Left lung (tissue), 4 donors: ENCODE measurements at regions not wholly inside any gene's neighbourhood (a gene's known extent, or its start where the extent isn't known, plus 50 kb on each side); places are given as distances from the start of the nearest gene placed in this dataset.

Source experiments
- ATAC-seq: fragments of 200-7000 bp; cut with Tn5 transposase; one replicate; pipeline ENCODE4 v1.9.1; 2020; ENCODE audit warnings: moderate library complexity
- DNase-seq, 4 donors: peaks; one replicate each; pipeline ENCODE4 v3.0.0-alpha.2; 2013 to 2020
- H3K27ac ChIP-seq, 2 donors: fragments of 200-600 bp; sonication (generic) in 1 of 2; one replicate each; pipeline versions ENCODE4 v1.5.0 to v1.8.0; 2020 to 2021
- H3K27me3 ChIP-seq, 2 donors: fragments of 200-600 bp; sonication (generic) in 1 of 2; one replicate each; pipeline versions ENCODE4 v1.5.0 to v1.8.0; 2020 to 2021
- H3K36me3 ChIP-seq, 2 donors: fragments of 200-600 bp; sonication (generic) in 1 of 2; one replicate each; pipeline versions ENCODE4 v1.5.0 to v1.8.0; 2020 to 2021
- H3K4me1 ChIP-seq, 2 donors: fragments of 200-600 bp; one replicate each; pipeline ENCODE4 v1.8.0; 2021
- H3K4me3 ChIP-seq, 2 donors: fragments of 200-600 bp; sonication (generic) in 1 of 2; one replicate each; pipeline versions ENCODE4 v1.5.0 to v1.8.0; 2020 to 2021; ENCODE audit warnings: mild to moderate bottlenecking in 1 of 2
- H3K9me3 ChIP-seq, 2 donors: fragments of 200-600 bp; sonication (generic) in 1 of 2; one replicate each; pipeline versions ENCODE4 v1.5.0 to v1.8.0; 2020 to 2021
- intact Hi-C, 2 donors: fragments of 100-400 bp; cut with DNase I; formaldehyde crosslinking; loops; one replicate each; pipeline versions ENCODE4 v1.11.2 to v1.14.2; 2022
- TF ChIP-seq, protein P1 (sequence below), 2 donors: fragments of 200-600 bp; sonication (generic) in 1 of 2; IDR thresholded peaks; one replicate each; pipeline versions ENCODE4 v1.5.0 to v1.8.0; 2021; ENCODE audit warnings: antibody characterized with exemption in 2 of 2
- donor health status: DM: no; HTN: yes; CAD: no.
- donor health status: DM: no; HTN: no; CAD: no.

DNA sequence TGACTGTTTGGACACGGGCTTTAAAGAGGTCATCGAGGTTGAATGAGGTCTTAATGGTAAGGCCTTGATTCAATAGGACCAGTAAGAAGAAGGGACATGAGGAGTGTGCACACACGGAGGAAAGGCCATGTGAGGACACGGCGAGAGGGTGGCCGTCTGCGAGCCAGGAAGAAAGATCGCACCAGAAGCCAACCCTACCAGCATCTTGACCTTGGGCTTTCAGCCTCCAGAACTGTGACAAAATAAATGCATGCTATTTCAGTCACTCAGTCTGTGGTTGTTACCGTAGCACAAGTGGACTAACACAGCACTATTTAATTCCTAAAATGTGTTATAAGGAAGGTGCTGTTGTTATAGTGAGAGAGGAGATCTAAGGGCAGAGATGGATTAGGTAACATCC is 468.6 kb upstream of the FAT1 start:
- no peak for DNase-seq
- Histone ChIP-seq H3K9me3 (no peaks in the 10 kb centered on the region), H3K4me1 (no peaks in the 10 kb centered on the region), H3K36me3 (no peaks in the 10 kb centered on the region), H3K4me3 (no peak overlapping the region), H3K27ac (no peak overlapping the region), H3K27me3 (no peaks in the 10 kb centered on the region)
- TF ChIP-seq, protein P1, sequence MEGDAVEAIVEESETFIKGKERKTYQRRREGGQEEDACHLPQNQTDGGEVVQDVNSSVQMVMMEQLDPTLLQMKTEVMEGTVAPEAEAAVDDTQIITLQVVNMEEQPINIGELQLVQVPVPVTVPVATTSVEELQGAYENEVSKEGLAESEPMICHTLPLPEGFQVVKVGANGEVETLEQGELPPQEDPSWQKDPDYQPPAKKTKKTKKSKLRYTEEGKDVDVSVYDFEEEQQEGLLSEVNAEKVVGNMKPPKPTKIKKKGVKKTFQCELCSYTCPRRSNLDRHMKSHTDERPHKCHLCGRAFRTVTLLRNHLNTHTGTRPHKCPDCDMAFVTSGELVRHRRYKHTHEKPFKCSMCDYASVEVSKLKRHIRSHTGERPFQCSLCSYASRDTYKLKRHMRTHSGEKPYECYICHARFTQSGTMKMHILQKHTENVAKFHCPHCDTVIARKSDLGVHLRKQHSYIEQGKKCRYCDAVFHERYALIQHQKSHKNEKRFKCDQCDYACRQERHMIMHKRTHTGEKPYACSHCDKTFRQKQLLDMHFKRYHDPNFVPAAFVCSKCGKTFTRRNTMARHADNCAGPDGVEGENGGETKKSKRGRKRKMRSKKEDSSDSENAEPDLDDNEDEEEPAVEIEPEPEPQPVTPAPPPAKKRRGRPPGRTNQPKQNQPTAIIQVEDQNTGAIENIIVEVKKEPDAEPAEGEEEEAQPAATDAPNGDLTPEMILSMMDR (IDR thresholded peaks at IDR 0.05), result no peak
- no peak for ATAC-seq
- intact Hi-C loops, result no loop called here

DNA sequence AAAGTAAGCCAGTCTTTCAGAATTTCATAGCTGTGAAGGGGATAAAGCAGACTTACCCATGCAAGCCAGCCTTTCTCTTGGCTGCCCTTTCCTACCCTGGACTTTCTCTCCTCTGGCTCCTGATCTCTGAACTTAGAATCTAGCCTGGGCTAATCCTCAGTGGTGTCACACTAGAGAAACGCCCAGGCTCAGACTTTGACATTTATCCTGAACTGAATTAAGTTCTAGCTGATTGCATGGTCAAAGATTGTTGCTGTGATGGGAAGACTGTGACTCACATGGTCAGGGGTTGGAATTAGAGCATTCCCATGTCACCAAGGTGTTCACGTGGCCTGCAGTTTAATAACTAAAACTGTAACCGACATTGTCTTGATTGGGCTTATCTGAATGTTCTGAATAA is 469.5 kb upstream of the FAT1 start:
- intact Hi-C loops, result no loop called here
- no peaks in the 10 kb centered on the region for H3K36me3 ChIP-seq
- DNase-seq, result no peak
- no peaks in the 10 kb centered on the region for H3K27me3 ChIP-seq
- no peaks in the 10 kb centered on the region for H3K4me1 ChIP-seq
- no peak for ATAC-seq
- TF ChIP-seq, protein P1 (IDR thresholded peaks at IDR 0.05), result no peak
- no peak overlapping the region for H3K4me3 ChIP-seq
- H3K27ac ChIP-seq, result no peak overlapping the region
- no peaks in the 10 kb centered on the region for H3K9me3 ChIP-seq

DNA sequence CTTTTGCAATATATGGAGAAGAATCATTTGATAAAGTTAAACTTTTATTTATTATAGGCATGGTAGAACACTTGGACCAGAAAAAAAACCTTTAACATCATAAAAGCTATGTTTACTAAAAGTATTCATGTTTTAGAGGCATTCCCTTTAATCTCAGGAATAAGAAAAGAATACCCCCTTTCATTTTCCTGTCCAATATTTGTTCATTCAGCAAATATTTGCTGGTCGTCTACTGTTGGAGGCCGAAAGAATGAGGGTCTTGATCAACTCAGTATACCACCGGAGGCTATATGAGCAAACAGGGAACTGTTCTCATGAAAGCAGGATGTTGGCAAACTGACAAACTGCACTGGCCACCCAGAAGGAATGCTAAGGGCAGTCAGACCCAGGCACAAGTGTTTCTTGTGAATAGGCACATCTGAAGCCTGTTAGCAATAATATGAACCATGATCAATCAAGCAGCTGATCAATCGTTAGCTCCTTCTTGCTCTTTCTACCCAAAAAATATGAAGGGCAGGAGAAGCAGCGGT is 480.8 kb upstream of the FAT1 start:
- peak; percentile 21 for ATAC-seq

DNA sequence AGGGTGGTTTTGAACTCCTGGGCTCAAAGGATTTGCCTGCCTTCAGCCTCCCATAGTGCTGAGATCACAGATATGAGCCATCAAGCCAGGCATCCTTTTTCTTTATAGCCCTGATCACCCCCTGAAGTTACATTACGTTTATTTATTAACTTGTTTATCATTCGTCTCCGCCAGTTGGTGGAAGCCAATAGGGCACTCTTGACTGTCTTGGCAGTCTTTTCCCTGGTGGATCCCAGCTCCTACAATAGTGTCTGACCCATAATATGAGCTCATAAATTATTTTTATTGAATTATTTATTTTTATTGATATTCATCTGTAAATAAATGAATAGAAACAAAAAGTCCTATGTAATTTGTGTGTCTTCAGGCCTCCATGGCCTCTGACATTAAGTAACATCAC is 484.3 kb upstream of the FAT1 start:
- ATAC-seq (no peak), DNase-seq (no peak)
- intact Hi-C loops, result no loop called here
- H3K9me3 ChIP-seq, result peaks cover 0 to 6% of the 10 kb centered on the region in 2 donors
- TF ChIP-seq, protein P1 (IDR thresholded peaks at IDR 0.05), result no peak
- no peaks in the 10 kb centered on the region for H3K27me3 ChIP-seq
- no peaks in the 10 kb centered on the region for H3K36me3 ChIP-seq
- H3K4me3 ChIP-seq, result no peak overlapping the region
- H3K4me1 ChIP-seq, result no peaks in the 10 kb centered on the region
- H3K27ac ChIP-seq, result no peak overlapping the region

More for the DNA sequence above, 480.8 kb upstream of the FAT1 start:
- Histone ChIP-seq H3K27me3 (no peaks in the 10 kb centered on the region), H3K4me3 (no peak overlapping the region), H3K27ac (no peak overlapping the region), H3K36me3 (no peaks in the 10 kb centered on the region), H3K9me3 (peaks cover 0 to 8% of the 10 kb centered on the region in 2 donors), H3K4me1 (no peaks in the 10 kb centered on the region)
- intact Hi-C loops, result no loop called here
- TF ChIP-seq, protein P1 (IDR thresholded peaks at IDR 0.05), result no peak
- DNase-seq, result no peak

DNA sequence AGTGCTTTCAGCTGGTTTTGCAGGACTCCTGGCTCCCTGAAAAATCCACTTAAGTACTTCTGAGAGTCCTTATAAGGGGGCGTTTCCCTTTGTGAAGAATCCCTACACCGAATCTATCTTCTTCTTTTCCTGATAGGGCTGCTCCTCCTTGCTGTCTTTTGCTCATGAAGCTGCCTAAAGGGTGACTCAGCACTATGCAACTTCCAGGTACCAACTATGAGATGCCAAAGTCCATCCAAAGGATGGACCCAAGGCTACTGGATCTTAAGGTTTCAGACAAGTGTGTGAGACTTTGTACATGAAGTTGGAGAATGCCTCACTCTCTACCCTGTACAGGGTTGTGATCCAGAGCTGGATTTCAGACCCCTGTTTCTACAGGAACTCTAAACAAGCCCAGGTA is 485.0 kb upstream of the FAT1 start:
- no peaks in the 10 kb centered on the region for H3K27me3 ChIP-seq
- no peak for ATAC-seq
- intact Hi-C loops, result no loop called here
- no peak overlapping the region for H3K27ac ChIP-seq
- H3K9me3 ChIP-seq, result peaks cover 0 to 6% of the 10 kb centered on the region in 2 donors
- H3K4me3 ChIP-seq, result no peak overlapping the region
- no peak for DNase-seq
- H3K4me1 ChIP-seq, result no peaks in the 10 kb centered on the region
- no peaks in the 10 kb centered on the region for H3K36me3 ChIP-seq
- TF ChIP-seq, protein P1 (IDR thresholded peaks at IDR 0.05), result no peak
